A673 (cell line): ENCODE measurements at regions not wholly inside any gene's neighbourhood (a gene's known extent, or its start where the extent isn't known, plus 50 kb on each side); places are given as distances from the start of the nearest gene placed in this dataset.

Experiments used
- EZH2 ChIP-seq: fragments of 200-600 bp; sonication (generic); IDR thresholded peaks from 2 replicates; pipeline ENCODE4 v1.6.1; 2017; ENCODE audit warnings: borderline replicate concordance, low read depth, mild to moderate bottlenecking, mixed read lengths, antibody characterized with exemption, low read length; ENCODE audit not compliant: poor library complexity, severe bottlenecking
- TF ChIP-seq, protein P1 (sequence below): fragments of 300-800, 200-600 bp; sonication (generic); conservative IDR thresholded peaks from 2 replicates; pipeline ENCODE4 v1.5.1; 2017; ENCODE audit warnings: low read depth, mild to moderate bottlenecking, antibody characterized with exemption, low read length, moderate library complexity, mixed read lengths

GRCh38 chr12:78530100-78530765 is 334.3 kb upstream of the SYT1 start:
- TF ChIP-seq, protein P1, sequence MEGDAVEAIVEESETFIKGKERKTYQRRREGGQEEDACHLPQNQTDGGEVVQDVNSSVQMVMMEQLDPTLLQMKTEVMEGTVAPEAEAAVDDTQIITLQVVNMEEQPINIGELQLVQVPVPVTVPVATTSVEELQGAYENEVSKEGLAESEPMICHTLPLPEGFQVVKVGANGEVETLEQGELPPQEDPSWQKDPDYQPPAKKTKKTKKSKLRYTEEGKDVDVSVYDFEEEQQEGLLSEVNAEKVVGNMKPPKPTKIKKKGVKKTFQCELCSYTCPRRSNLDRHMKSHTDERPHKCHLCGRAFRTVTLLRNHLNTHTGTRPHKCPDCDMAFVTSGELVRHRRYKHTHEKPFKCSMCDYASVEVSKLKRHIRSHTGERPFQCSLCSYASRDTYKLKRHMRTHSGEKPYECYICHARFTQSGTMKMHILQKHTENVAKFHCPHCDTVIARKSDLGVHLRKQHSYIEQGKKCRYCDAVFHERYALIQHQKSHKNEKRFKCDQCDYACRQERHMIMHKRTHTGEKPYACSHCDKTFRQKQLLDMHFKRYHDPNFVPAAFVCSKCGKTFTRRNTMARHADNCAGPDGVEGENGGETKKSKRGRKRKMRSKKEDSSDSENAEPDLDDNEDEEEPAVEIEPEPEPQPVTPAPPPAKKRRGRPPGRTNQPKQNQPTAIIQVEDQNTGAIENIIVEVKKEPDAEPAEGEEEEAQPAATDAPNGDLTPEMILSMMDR, result no peak
- TF ChIP-seq EZH2, result no peak
